H1 (cell line): ENCODE measurements at regions not wholly inside any gene's neighbourhood (a gene's known extent, or its start where the extent isn't known, plus 50 kb on each side); places are given as distances from the start of the nearest gene placed in this dataset.

Source experiments
- CTCF ChIA-PET: fragments of 300-600 bp; sonication (Branson Sonifier 250); formaldehyde crosslinking; loops from one replicate; lab custom pipeline; 2021; ENCODE audit not compliant: partially characterized antibody; lab: Charles Lee
- POLR2A ChIA-PET: fragments of 300-600 bp; sonication (Branson Sonifier 250); formaldehyde crosslinking; loops from one replicate; lab custom pipeline; 2021; ENCODE audit warnings: inconsistent platforms; ENCODE audit not compliant: partially characterized antibody; lab: Charles Lee
- DNase-seq, 2 experiments: peaks; one replicate each; pipeline versions ENCODE4 v3.0.0 to v3.0.0-alpha.2; 2010 to 2022; ENCODE audit warnings: low spot score in 2 of 2, low read depth in 1 of 2, mixed read lengths in 1 of 2
- FAIRE-seq: peaks from 2 replicates; lab custom pipeline; 2011; peaks lifted over from hg19 to GRCh38; lab: Jason Lieb, UNC
- H2AFZ ChIP-seq: 2 replicates; pipeline ENCODE4 v1.8.1; 2012; ENCODE audit warnings: low read length, inconsistent platforms
- H2AK5ac ChIP-seq: 2 replicates; pipeline ENCODE4 v1.6.1; 2013; ENCODE audit warnings: low read depth, low read length
- H2BK120ac ChIP-seq: replicated peaks from 2 replicates; pipeline ENCODE3; 2013; ENCODE audit warnings: low read depth, low read length, inconsistent platforms
- H2BK12ac ChIP-seq: 2 replicates; pipeline ENCODE4 v1.6.1; 2013; ENCODE audit warnings: low read depth, low read length
- H2BK15ac ChIP-seq: 2 replicates; pipeline ENCODE4 v1.6.1; 2013; ENCODE audit warnings: low read length
- H2BK20ac ChIP-seq: 2 replicates; pipeline ENCODE4 v1.6.1; 2013; ENCODE audit warnings: low read length
- H2BK5ac ChIP-seq: 2 replicates; pipeline ENCODE4 v1.6.1; 2013; ENCODE audit warnings: low read depth, low read length
- H3K14ac ChIP-seq: 2 replicates; pipeline ENCODE4 v1.6.1; 2013; ENCODE audit warnings: inconsistent platforms; ENCODE audit not compliant: insufficient read length
- H3K18ac ChIP-seq: 2 replicates; pipeline ENCODE4 v1.6.1; 2013; ENCODE audit warnings: low read length; ENCODE audit errors: extremely low read depth
- H3K23ac ChIP-seq: 2 replicates; pipeline ENCODE4 v1.6.1; 2013; ENCODE audit warnings: inconsistent platforms; ENCODE audit not compliant: insufficient read length
- H3K23me2 ChIP-seq: 2 replicates; pipeline ENCODE4 v1.6.1; 2013; ENCODE audit warnings: low read depth, low read length
- H3K27ac ChIP-seq: 2 replicates; pipeline ENCODE4 v1.6.1; 2011; ENCODE audit warnings: low read depth, low read length, inconsistent platforms
- H3K27me3 ChIP-seq, 4 experiments: replicated peaks in 1 of 4; 1 replicate in 1 of 4; 2 replicates in 3 of 4; pipeline versions ENCODE4 v1.6.1 to v1.8.1; 2011 to 2013; ENCODE audit warnings: low read length in 3 of 4, mild to moderate bottlenecking in 3 of 4, inconsistent platforms in 2 of 4, mixed read lengths in 2 of 4, moderate library complexity in 1 of 4; ENCODE audit not compliant: control insufficient read depth in 3 of 4, insufficient read depth in 3 of 4; ENCODE audit errors: extremely low read depth in 1 of 4
- H3K36me3 ChIP-seq, 4 experiments: 2 replicates each; pipeline versions ENCODE4 v1.6.1 to v1.8.1; 2011 to 2013; ENCODE audit warnings: mild to moderate bottlenecking in 4 of 4, low read length in 3 of 4, moderate library complexity in 2 of 4, control low read depth in 1 of 4, inconsistent platforms in 1 of 4; ENCODE audit not compliant: insufficient read depth in 4 of 4, control insufficient read depth in 2 of 4
- H3K4ac ChIP-seq: replicated peaks from 2 replicates; pipeline ENCODE3; 2013; ENCODE audit warnings: low read length, low read depth, mixed read lengths, inconsistent platforms; ENCODE audit not compliant: insufficient read length
- H3K4me1 ChIP-seq, 4 experiments: replicated peaks in 1 of 4; 1 replicate in 1 of 4; 2 replicates in 3 of 4; pipeline versions ENCODE4 v1.6.1 to v1.8.1; 2011 to 2013; ENCODE audit warnings: low read length in 3 of 4, inconsistent platforms in 2 of 4, mixed read lengths in 1 of 4; ENCODE audit not compliant: insufficient read depth in 4 of 4, control insufficient read depth in 3 of 4
- H3K4me2 ChIP-seq, 2 experiments: 2 replicates each; pipeline versions ENCODE4 v1.6.1 to v1.8.1; 2011 to 2013; ENCODE audit warnings: low read depth in 2 of 2, low read length in 2 of 2, control low read depth in 1 of 2, inconsistent platforms in 1 of 2, mild to moderate bottlenecking in 1 of 2; ENCODE audit not compliant: insufficient read depth in 1 of 2
- H3K4me3 ChIP-seq, 4 experiments: fragments of 200-600, 300-600 bp in 1 of 4; sonication (generic), shearing (Covaris generic), sonication (Bioruptor Twin) in 1 of 4; 2 replicates each; pipeline versions ENCODE4 v1.5.1 to v1.8.1; 2011 to 2016; ENCODE audit warnings: low read length in 4 of 4, low read depth in 3 of 4, control low read depth in 2 of 4, inconsistent platforms in 2 of 4, mild to moderate bottlenecking in 2 of 4, mixed read lengths in 1 of 4, moderate library complexity in 1 of 4; ENCODE audit not compliant: insufficient read depth in 2 of 4; ENCODE audit errors: extremely low read depth in 1 of 4
- H3K56ac ChIP-seq: replicated peaks from 2 replicates; pipeline ENCODE3; 2013; ENCODE audit warnings: low read depth, mild to moderate bottlenecking, mixed read lengths, low read length, inconsistent platforms; ENCODE audit not compliant: insufficient read length
- H3K79me1 ChIP-seq: 2 replicates; pipeline ENCODE4 v1.6.1; 2013; ENCODE audit warnings: low read depth, low read length, control low read depth
- H3K79me2 ChIP-seq, 2 experiments: 2 replicates each; pipeline versions ENCODE4 v1.6.1 to v1.8.1; 2012 to 2013; ENCODE audit warnings: low read length in 2 of 2, mild to moderate bottlenecking in 2 of 2, inconsistent platforms in 1 of 2; ENCODE audit not compliant: insufficient read depth in 2 of 2, control insufficient read depth in 1 of 2
- H3K9ac ChIP-seq, 4 experiments: replicated peaks in 1 of 4; 1 replicate in 1 of 4; 2 replicates in 3 of 4; pipeline versions ENCODE4 v1.6.1 to v1.8.1; 2011 to 2013; ENCODE audit warnings: low read depth in 3 of 4, low read length in 3 of 4, control low read depth in 2 of 4, mild to moderate bottlenecking in 2 of 4, moderate library complexity in 2 of 4, inconsistent platforms in 1 of 4; ENCODE audit errors: extremely low read depth in 1 of 4
- H3K9me3 ChIP-seq, 2 experiments: 2 replicates each; pipeline versions ENCODE4 v1.6.1 to v1.8.1; 2012 to 2013; ENCODE audit warnings: mild to moderate bottlenecking in 2 of 2, moderate library complexity in 2 of 2, control low read depth in 1 of 2, inconsistent platforms in 1 of 2, low read depth in 1 of 2, low read length in 1 of 2, mixed read lengths in 1 of 2; ENCODE audit not compliant: insufficient read depth in 2 of 2
- H4K20me1 ChIP-seq, 2 experiments: replicated peaks in 1 of 2; 2 replicates each; pipeline versions ENCODE3 to v1.8.1; 2011 to 2013; ENCODE audit warnings: inconsistent platforms in 2 of 2, low read length in 2 of 2, mild to moderate bottlenecking in 1 of 2; ENCODE audit not compliant: insufficient read depth in 2 of 2, control insufficient read depth in 1 of 2
- H4K5ac ChIP-seq: 2 replicates; pipeline ENCODE4 v1.6.1; 2013; ENCODE audit warnings: low read length, low read depth, mixed read lengths, inconsistent platforms; ENCODE audit not compliant: insufficient read length
- H4K8ac ChIP-seq: 2 replicates; pipeline ENCODE4 v1.8.0; 2013; ENCODE audit warnings: mild to moderate bottlenecking, moderate library complexity, low read length, inconsistent platforms; ENCODE audit not compliant: insufficient read depth; ENCODE audit errors: extremely low read depth
- H4K91ac ChIP-seq: replicated peaks from 2 replicates; pipeline ENCODE3; 2013; ENCODE audit warnings: low read length, mixed read lengths, inconsistent platforms; ENCODE audit not compliant: insufficient read length
- BRCA1 ChIP-seq: IDR thresholded peaks from 2 replicates; pipeline ENCODE4 v1.6.1; 2012; ENCODE audit warnings: low read depth, low read length, improper control_type of control experiment
- CBX5 ChIP-seq: fragments of 300-800, 300-1000 bp; sonication (generic); IDR thresholded peaks from 2 replicates; pipeline ENCODE4 v1.7.1; 2016; ENCODE audit warnings: antibody characterized with exemption, low read length, low read depth
- CHD1 ChIP-seq: IDR thresholded peaks from 2 replicates; pipeline ENCODE4 v1.6.1; 2012; ENCODE audit warnings: low read depth, low read length, improper control_type of control experiment
- CREB1 ChIP-seq: IDR thresholded peaks from 2 replicates; pipeline ENCODE4 v1.6.1; 2012; ENCODE audit warnings: inconsistent platforms
- CTBP2 ChIP-seq: IDR thresholded peaks from 2 replicates; pipeline ENCODE4 v1.7.0; 2011; ENCODE audit warnings: borderline replicate concordance, mild to moderate bottlenecking, moderate library complexity, mixed read lengths, low read length; ENCODE audit not compliant: insufficient read depth, insufficient read length
- GABPA ChIP-seq: IDR thresholded peaks from 2 replicates; pipeline ENCODE4 v1.6.1; 2011; ENCODE audit warnings: mild to moderate bottlenecking, low read length, moderate library complexity, borderline replicate concordance; ENCODE audit not compliant: insufficient read depth
- JUN ChIP-seq: IDR thresholded peaks from 2 replicates; pipeline ENCODE4 v1.6.1; 2011; ENCODE audit warnings: low read depth, mild to moderate bottlenecking, improper control_type of control experiment, low read length
- JUND ChIP-seq: IDR thresholded peaks from 2 replicates; pipeline ENCODE4 v1.6.1; 2011; ENCODE audit warnings: mild to moderate bottlenecking, improper control_type of control experiment, low read length
- KDM5A ChIP-seq: fragments of 200-600 bp; IDR thresholded peaks from 2 replicates; pipeline ENCODE4 v1.7.1; 2012; ENCODE audit warnings: mild to moderate bottlenecking, low read length, inconsistent platforms, mixed read lengths
- RBBP5 ChIP-seq: IDR thresholded peaks from 2 replicates; pipeline ENCODE4 v1.7.1; 2012; ENCODE audit warnings: low read depth, mild to moderate bottlenecking, inconsistent platforms, low read length, moderate library complexity, borderline replicate concordance
- RFX5 ChIP-seq: IDR thresholded peaks from 2 replicates; pipeline ENCODE4 v1.6.1; 2011; ENCODE audit warnings: low read depth, low read length, improper control_type of control experiment, borderline replicate concordance
- SP2 ChIP-seq: IDR thresholded peaks from 2 replicates; pipeline ENCODE4 v1.6.1; 2012; ENCODE audit warnings: mild to moderate bottlenecking, low read length, inconsistent platforms
- SUZ12 ChIP-seq: fragments of 200-600 bp; sonication (generic); IDR thresholded peaks from 2 replicates; pipeline ENCODE4 v1.6.1; 2012; ENCODE audit warnings: mild to moderate bottlenecking, inconsistent platforms, low read length, moderate library complexity, mixed read lengths
- TAF1 ChIP-seq: IDR thresholded peaks from 2 replicates; pipeline ENCODE4 v1.6.1; 2011; ENCODE audit warnings: mild to moderate bottlenecking, low read depth, low read length
- TBP ChIP-seq: IDR thresholded peaks from 2 replicates; pipeline ENCODE4 v1.6.1; 2011; ENCODE audit warnings: low read depth, low read length, improper control_type of control experiment
- TCF12 ChIP-seq: IDR thresholded peaks from 2 replicates; pipeline ENCODE4 v1.6.1; 2011; ENCODE audit warnings: low read depth, mild to moderate bottlenecking, low read length
- WGBS, 2 experiments: shearing (Covaris generic) in 1 of 2; methylation state at CpG; one replicate each; pipeline versions ENCODE4 v1.1.6 to v1.1.7; 2013 to 2015; ENCODE audit warnings: low lambda C conversion rate in 2 of 2, mixed read lengths in 2 of 2, inconsistent platforms in 1 of 2, low coverage in 1 of 2, missing lambda C conversion rate in 1 of 2; ENCODE audit not compliant: insufficient replicate concordance in 2 of 2, insufficient coverage in 1 of 2, insufficient read length in 1 of 2; ENCODE audit errors: extremely low coverage in 1 of 2, missing lambda C conversion rate in 1 of 2; 5-methylcytosine and 5-hydroxymethylcytosine counted together
- TF ChIP-seq, protein P1 (sequence below): IDR thresholded peaks from 2 replicates; pipeline ENCODE4 v1.6.1; 2012; ENCODE audit warnings: inconsistent platforms

DNA sequence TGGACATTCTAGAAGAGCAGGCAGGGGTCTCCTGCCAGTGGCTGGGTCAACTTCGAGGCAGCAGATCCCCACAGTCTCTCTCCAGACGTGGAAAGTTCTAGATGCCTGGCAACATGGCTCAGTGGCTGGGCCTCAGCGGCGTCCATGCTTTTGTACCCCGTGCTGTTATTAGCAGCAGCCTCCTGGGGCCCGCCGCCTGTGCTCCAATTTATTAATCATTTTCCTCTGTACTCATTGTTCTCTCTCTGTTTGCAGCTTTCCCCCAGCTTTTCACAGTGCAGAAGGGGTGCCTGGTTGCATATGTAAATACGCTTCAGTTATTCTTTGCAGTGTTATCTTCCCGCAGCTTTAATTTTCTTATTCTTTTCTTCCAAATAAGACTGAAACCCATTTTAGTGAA is 515.1 kb downstream of the TBC1D22A start:
- Histone ChIP-seq H4K5ac (no peak overlapping the region), H2BK5ac (no peak overlapping the region), H3K9ac (no peak overlapping the region), H3K14ac (no peak overlapping the region), H3K36me3 (no peaks in the 10 kb centered on the region), H2BK120ac (no peak overlapping the region), H3K4me3 (no peak overlapping the region), H2BK15ac (no peak overlapping the region), H2AFZ (no peak overlapping the region), H2BK12ac (no peak overlapping the region), H4K91ac (no peak overlapping the region), H3K79me2 (no peaks in the 10 kb centered on the region), H2BK20ac (no peak overlapping the region), H3K23me2 (no peaks in the 10 kb centered on the region), H4K20me1 (no peaks in the 10 kb centered on the region), H4K8ac (no peak overlapping the region), H2AK5ac (no peak overlapping the region), H3K27me3 (no peaks in the 10 kb centered on the region), H3K23ac (no peak overlapping the region), H3K4me1 (no peaks in the 10 kb centered on the region), H3K9me3 (peaks cover 82 to 91% of the 10 kb centered on the region in 2 experiments), H3K56ac (no peak overlapping the region), H3K18ac (no peak overlapping the region), H3K4me2 (no peak overlapping the region), H3K27ac (no peak overlapping the region), H3K4ac (no peak overlapping the region), H3K79me1 (no peaks in the 10 kb centered on the region)
- POLR2A ChIA-PET, result no interaction called here
- 75% methylated on average over 9 of the region's 9 CpGs; no CpG with 5 or more reads in 1 of the 2 experiments for WGBS, 2 experiments
- CTCF ChIA-PET, result interaction anchor here (1.2 kb wide), 1 partner anchor 12 kb away, joined by 3 read pairs; no protein-coding TSS in a partner anchor
- DNase-seq (no peak), FAIRE-seq (no peak)
- TF ChIP-seq TCF12 (no peak), RBBP5 (no peak), KDM5A (no peak), CREB1 (no peak), TBP (no peak), CBX5 (no peak), RFX5 (no peak), CHD1 (no peak), SP2 (no peak), SUZ12 (no peak), TAF1 (no peak), JUN (no peak), GABPA (no peak), BRCA1 (no peak), JUND (no peak), CTBP2 (no peak)
- TF ChIP-seq, protein P1, sequence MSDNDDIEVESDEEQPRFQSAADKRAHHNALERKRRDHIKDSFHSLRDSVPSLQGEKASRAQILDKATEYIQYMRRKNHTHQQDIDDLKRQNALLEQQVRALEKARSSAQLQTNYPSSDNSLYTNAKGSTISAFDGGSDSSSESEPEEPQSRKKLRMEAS, result no peak
